GM13976 (cell line): ENCODE measurements at regions not wholly inside any gene's neighbourhood (a gene's known extent, or its start where the extent isn't known, plus 50 kb on each side); places are given as distances from the start of the nearest gene placed in this dataset.

Experiments used
- DNase-seq: peaks from one replicate; pipeline ENCODE4 v3.0.0; 2012; ENCODE audit warnings: low spot score
- in situ Hi-C: fragments of 300-500 bp; cut with MboI; formaldehyde crosslinking; loops from one replicate; pipeline ENCODE4 v1.12.0; 2022; ENCODE audit warnings: low sequenced_read_pairs, mixed read lengths, inconsistent platforms; ENCODE audit not compliant: unreplicated experiment
- TF ChIP-seq, protein P1 (sequence below): IDR thresholded peaks from 2 replicates; pipeline ENCODE4 v1.5.1; 2012; ENCODE audit warnings: borderline replicate concordance, mild to moderate bottlenecking; ENCODE audit not compliant: insufficient read depth; ENCODE audit errors: extremely low read depth, missing control alignments, control extremely low read depth

- no peak for DNase-seq
- TF ChIP-seq, protein P1, sequence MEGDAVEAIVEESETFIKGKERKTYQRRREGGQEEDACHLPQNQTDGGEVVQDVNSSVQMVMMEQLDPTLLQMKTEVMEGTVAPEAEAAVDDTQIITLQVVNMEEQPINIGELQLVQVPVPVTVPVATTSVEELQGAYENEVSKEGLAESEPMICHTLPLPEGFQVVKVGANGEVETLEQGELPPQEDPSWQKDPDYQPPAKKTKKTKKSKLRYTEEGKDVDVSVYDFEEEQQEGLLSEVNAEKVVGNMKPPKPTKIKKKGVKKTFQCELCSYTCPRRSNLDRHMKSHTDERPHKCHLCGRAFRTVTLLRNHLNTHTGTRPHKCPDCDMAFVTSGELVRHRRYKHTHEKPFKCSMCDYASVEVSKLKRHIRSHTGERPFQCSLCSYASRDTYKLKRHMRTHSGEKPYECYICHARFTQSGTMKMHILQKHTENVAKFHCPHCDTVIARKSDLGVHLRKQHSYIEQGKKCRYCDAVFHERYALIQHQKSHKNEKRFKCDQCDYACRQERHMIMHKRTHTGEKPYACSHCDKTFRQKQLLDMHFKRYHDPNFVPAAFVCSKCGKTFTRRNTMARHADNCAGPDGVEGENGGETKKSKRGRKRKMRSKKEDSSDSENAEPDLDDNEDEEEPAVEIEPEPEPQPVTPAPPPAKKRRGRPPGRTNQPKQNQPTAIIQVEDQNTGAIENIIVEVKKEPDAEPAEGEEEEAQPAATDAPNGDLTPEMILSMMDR, result no peak
- in situ Hi-C loops, result no loop called here
Observed at GRCh38 chr2:185374878-185375277, 363.7 kb upstream of the FSIP2 start.

DNA sequence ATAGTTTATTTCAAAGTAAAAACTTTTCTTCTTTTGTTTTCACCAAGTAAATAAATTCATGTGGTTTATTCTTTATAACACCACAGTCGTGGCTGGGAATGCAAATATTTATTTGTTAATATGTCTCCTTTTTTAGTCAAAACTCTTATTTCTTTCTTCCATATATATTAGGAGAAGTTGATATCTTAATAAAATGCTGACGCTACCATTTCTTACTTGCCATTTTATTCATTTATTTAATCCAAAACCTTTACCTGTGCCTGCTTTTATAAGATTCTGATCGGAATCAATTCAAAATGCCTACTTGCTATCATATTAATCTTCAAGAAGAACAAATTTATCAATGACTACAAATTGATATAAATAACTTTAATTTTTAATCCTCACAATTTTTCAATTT is 362.9 kb upstream of the FSIP2 start:
- TF ChIP-seq, protein P1, result no peak
- DNase-seq, result no peak
- in situ Hi-C loops, result no loop called here

- TF ChIP-seq, protein P1, result no peak
- in situ Hi-C loops, result no loop called here
- DNase-seq, result no peak
Observed at GRCh38 chr2:185381631-185382030, 357.0 kb upstream of the FSIP2 start.

DNA sequence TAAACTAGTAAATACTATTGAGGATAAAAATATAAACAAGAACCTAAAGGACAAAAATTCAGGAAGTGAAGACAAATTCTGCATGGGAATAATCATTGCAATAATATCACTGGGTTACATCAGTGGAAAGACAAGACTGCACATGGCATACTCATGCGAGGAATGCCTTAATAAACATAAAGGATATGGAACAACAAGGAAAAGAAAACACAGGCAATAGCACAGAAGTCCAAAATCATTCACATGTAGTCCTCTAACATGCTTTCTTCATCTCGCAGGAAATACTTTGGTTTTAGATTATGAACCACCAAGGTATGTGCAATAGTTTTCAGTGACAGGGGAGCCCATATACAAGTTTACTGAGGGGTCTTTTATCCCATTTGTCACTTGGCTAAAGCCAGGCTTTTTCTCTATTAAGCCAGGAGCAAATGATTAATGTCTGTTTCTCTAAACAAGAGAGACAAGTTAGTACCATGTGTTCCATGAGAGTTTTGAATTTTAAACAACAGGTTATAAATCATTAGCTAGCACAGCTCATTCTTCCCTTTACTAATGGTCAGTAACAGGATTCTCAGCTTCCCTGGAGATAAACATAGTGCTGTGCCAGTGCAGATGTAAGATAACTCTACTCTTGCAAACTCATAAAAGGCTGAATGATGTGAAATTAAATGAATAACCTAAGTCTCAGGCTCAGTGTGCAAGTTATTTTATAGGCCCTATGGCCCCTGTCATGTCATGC is 353.6 kb upstream of the FSIP2 start:
- TF ChIP-seq, protein P1, result no peak
- in situ Hi-C loops, result no loop called here
- DNase-seq, result no peak

- no peak for DNase-seq
- in situ Hi-C loops, result no loop called here
- TF ChIP-seq, protein P1, result no peak
Observed at GRCh38 chr2:185388226-185388625, 350.4 kb upstream of the FSIP2 start.

DNA sequence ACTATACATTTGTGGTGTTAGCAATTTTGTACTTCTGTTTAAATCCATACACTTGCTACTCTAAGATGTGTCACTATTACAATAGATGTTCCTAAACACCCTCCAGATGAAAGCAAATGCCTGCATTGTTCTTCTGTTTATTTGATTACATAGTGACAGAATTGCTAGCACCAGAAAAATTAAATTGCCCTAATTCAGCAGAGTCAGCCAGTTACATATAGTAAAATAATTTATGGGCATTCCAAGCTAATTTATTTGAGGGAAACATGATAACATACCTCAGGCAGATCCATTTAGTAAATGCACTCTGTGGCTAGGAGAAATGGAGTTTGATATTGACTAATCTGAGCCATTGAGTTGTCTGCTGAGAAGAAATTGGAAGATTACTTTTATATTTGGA is 347.1 kb upstream of the FSIP2 start:
- in situ Hi-C loops, result no loop called here
- TF ChIP-seq, protein P1, result no peak
- no peak for DNase-seq

DNA sequence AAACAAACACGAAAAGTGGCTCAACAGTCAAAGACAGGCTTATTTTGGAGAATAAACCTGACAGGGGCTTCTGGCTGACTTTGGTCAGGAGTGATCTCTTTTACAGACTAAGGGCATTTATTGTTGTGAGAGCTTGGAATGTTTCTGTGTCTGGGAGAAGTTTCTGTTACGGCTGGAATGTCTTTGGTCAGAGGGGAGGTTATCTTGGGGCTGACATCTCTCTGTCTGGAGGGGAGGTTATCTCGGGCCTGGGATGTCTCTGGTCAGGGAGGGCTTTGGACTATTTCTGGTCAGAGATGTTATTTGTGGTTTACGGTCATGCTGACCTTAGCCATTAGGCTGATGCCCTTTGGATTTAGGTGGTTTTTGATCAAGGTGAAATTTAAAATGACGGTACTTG is 345.5 kb upstream of the FSIP2 start:
- TF ChIP-seq, protein P1, result no peak
- in situ Hi-C loops, result no loop called here
- no peak for DNase-seq
